ENCODE measurements at regions not wholly inside any gene's neighbourhood (a gene's known extent, or its start where the extent isn't known, plus 50 kb on each side); places are given as distances from the start of the nearest gene placed in this dataset.

GRCh38 chr6:14361297-14361696, 243.7 kb downstream of the CD83 start:
- no peak for TF ChIP-seq CTCF (IDR thresholded peaks at IDR 0.05)
- CTCF ChIA-PET = no interaction called here
- no peak overlapping the region for H3K4me3 Mint-ChIP-seq

GRCh38 chr6:14361956-14362587, 244.5 kb downstream of the CD83 start:
- no peak overlapping the region for H3K4me3 Mint-ChIP-seq
- ATAC-seq = no peak

More at GRCh38 chr6:14361297-14361696, 243.7 kb downstream of the CD83 start:
- Mint-ChIP-seq H3K9me3 (no peaks in the 10 kb centered on the region), H3K27ac (no peak overlapping the region), H3K4me1 (ENCODE audit: low read depth) (no peaks in the 10 kb centered on the region), H3K36me3 (ENCODE audit: low read depth) (no peaks in the 10 kb centered on the region), H3K27me3 (no peaks in the 10 kb centered on the region)
- no peak for DNase-seq
- ATAC-seq = no peak
- intact Hi-C loops (cut with micrococcal nuclease) = no loop called here
- POLR2A ChIA-PET = no interaction called here

GRCh38 chr6:14364370-14364769, 246.8 kb downstream of the CD83 start:
- no peaks in the 10 kb centered on the region for H3K36me3 Mint-ChIP-seq (ENCODE audit: low read depth)
- ATAC-seq (no peak), DNase-seq (no peak)
- no peak for TF ChIP-seq CTCF (IDR thresholded peaks at IDR 0.05)
- no peak overlapping the region for H3K27ac Mint-ChIP-seq
- intact Hi-C loops (cut with micrococcal nuclease) = no loop called here
- ChIA-PET POLR2A (no interaction called here), CTCF (interaction anchor here (1.6 kb wide), 1 partner anchor 15 kb away, joined by 3 read pairs; no protein-coding TSS in a partner anchor)
- no peaks in the 10 kb centered on the region for H3K4me1 Mint-ChIP-seq (ENCODE audit: low read depth)
- no peaks in the 10 kb centered on the region for H3K9me3 Mint-ChIP-seq
- no peaks in the 10 kb centered on the region for H3K27me3 Mint-ChIP-seq
- H3K4me3 Mint-ChIP-seq = no peak overlapping the region

More at GRCh38 chr6:14361956-14362587, 244.5 kb downstream of the CD83 start:
- intact Hi-C loops (cut with micrococcal nuclease) = no loop called here
- no peak overlapping the region for H3K27ac Mint-ChIP-seq
- no peak for DNase-seq
- no peaks in the 10 kb centered on the region for H3K36me3 Mint-ChIP-seq (ENCODE audit: low read depth)
- no peaks in the 10 kb centered on the region for H3K4me1 Mint-ChIP-seq (ENCODE audit: low read depth)
- H3K9me3 Mint-ChIP-seq = no peaks in the 10 kb centered on the region
- TF ChIP-seq CTCF (IDR thresholded peaks at IDR 0.05) = no peak
- H3K27me3 Mint-ChIP-seq = no peaks in the 10 kb centered on the region
- POLR2A ChIA-PET = no interaction called here
- CTCF ChIA-PET = no interaction called here

- DNase-seq = no peak
- no peak for TF ChIP-seq CTCF (IDR thresholded peaks at IDR 0.05)
- POLR2A ChIA-PET = no interaction called here
- Mint-ChIP-seq H3K4me1 (ENCODE audit: low read depth) (no peaks in the 10 kb centered on the region), H3K27ac (no peak overlapping the region), H3K36me3 (ENCODE audit: low read depth) (no peaks in the 10 kb centered on the region), H3K4me3 (no peak overlapping the region), H3K27me3 (no peaks in the 10 kb centered on the region), H3K9me3 (no peaks in the 10 kb centered on the region)
- no peak for ATAC-seq
- intact Hi-C loops (cut with micrococcal nuclease) = no loop called here
- CTCF ChIA-PET = no interaction called here
Observed at GRCh38 chr6:14365393-14365792, 247.8 kb downstream of the CD83 start.

GRCh38 chr6:14366315-14366714, 248.7 kb downstream of the CD83 start:
- Mint-ChIP-seq H3K36me3 (ENCODE audit: low read depth) (no peaks in the 10 kb centered on the region), H3K27me3 (no peaks in the 10 kb centered on the region), H3K27ac (no peak overlapping the region), H3K4me1 (ENCODE audit: low read depth) (peaks cover 2% of the 10 kb centered on the region), H3K9me3 (no peaks in the 10 kb centered on the region), H3K4me3 (no peak overlapping the region)
- DNase-seq (no peak), ATAC-seq (no peak)
- ChIA-PET CTCF (no interaction called here), POLR2A (no interaction called here)
- intact Hi-C loops (cut with micrococcal nuclease) = no loop called here
- TF ChIP-seq CTCF (IDR thresholded peaks at IDR 0.05) = no peak
